Activated T-cell treated with anti-CD3 and anti-CD28 coated beads for 4 hours (primary cell): ENCODE measurements at regions not wholly inside any gene's neighbourhood (a gene's known extent, or its start where the extent isn't known, plus 50 kb on each side); places are given as distances from the start of the nearest gene placed in this dataset.
"Not testable (repeated sequence)": the region's sequence is repeated elsewhere in the genome, so short reads cannot be mapped to it uniquely, and the experiment has no call there.

ENCODE experiments used
- DNase-seq: peaks from one replicate; pipeline ENCODE4 v3.0.0-alpha.2; 2020

GRCh38 chr13:78540058-78540457, 63.3 kb downstream of the POU4F1 start:
- DNase-seq, result no peak

DNA sequence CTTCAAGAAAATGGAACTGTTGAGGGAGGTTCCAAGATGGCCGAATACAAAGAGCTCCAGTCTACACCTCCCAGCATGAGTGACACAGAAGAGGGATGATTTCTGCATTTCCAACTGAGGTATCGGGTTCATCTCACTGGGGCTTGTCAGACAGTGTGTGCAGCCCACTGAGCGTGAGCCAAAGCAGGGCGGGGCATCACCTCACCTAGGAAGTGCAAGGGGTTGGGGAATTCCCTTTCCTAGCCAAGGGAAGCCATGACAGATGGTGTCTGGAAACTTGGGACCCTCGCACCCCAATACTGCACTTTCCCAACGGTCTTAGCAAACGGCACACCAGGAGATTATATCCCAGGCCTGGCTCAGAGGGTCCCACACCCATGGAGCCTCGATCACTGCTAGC, 77.3 kb downstream of the POU4F1 start:
- not testable (repeated sequence) for DNase-seq

DNA sequence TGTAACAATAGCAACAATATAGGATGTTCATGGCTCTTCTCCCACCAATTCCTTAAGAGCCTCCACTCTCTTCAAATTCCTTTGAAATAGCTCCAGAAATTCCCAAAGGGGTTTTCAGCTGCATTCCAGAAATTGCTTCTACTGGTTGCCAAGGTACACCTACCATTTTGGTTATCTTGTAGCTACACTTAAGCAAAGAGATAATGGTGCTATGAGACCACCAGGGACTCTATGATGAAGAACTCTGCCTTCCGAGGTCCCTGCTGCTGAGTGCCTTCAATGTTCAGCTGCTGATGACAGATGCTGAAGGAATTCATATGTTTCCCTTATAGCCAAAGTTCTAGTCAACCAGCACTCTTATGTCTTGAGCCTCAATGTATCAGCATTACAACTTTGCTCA, 78.4 kb downstream of the POU4F1 start:
- no peak for DNase-seq

DNA sequence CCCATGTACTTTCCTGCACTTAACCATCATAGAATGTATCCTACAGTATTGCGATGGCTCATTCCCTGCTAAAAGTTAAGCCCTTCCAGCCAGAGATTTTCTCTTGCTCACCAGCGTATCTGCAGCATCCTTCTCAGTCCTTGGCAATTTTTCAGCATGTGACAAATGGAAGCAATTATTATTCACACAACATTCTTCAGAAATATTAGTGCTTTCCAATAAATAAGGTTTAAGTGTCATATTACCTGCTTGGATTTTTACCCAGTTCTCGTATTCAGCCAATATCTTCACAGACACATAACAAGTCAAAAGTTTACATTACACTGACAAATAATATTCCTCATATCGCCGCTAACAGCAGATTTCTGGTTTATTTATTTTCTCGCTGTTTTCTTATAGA, 82.3 kb downstream of the POU4F1 start:
- no peak for DNase-seq

DNA sequence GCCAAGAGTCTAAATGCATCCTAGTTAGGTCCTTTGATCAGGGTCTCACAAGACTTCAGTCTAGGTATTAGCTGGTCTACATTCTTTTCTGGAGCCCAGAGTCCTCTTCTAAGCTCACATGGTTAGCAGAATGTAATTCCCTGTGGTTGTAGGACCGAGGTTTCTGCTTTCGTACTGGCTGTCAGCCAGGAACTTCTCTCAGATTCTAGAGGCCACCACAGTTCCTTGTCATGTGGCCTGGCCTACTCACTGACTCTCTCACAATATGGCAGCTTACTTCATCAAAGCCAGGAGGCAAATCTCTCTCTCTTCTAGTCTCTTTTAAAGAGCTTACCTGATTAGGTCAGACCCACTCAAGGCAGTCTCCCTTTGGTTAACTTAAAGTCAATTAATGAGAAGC, 82.9 kb downstream of the POU4F1 start:
- no peak for DNase-seq

DNA sequence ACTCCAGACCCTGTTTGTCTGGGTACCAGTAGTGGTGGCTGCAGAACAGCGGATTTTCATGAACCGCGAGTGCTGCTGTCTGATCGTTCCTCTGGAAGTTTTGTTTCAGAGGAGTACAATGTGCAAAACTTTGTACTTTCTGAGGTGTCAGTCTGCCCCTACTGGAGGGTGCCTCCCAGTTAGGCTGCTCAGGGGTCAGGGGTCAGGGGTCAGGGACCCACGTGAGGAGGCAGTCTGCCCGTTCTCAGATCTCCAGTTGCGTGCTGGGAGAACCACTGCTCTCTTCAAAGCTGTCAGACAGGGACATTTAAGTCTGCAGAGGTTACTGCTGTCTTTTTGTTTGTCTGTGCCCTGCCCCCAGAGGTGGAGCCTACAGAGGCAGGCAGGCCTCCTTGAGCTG, 84.9 kb downstream of the POU4F1 start:
- not testable (repeated sequence) for DNase-seq

DNA sequence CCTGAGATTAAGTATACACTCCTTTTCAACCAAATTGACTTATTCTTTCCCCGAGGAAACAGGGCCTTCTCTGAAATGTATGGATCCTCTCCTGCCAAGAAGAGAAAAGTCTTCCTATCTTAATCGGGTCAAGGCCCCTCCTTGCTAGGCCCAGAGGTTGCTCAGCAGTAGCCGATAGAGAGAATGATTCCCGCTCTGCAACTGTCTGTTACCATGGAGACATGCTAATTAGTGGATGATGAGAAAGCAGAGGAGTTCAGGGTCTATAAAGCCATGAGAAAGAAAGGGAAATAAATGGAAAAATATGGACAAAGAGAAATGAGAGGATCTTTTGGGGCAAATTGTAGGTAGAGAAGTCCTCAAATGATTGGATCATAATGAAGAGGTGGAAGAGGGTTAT, 103.5 kb downstream of the POU4F1 start:
- no peak for DNase-seq

- DNase-seq, result no peak
Measured at GRCh38 chr13:78497702-78498355, 105.5 kb downstream of the POU4F1 start.

DNA sequence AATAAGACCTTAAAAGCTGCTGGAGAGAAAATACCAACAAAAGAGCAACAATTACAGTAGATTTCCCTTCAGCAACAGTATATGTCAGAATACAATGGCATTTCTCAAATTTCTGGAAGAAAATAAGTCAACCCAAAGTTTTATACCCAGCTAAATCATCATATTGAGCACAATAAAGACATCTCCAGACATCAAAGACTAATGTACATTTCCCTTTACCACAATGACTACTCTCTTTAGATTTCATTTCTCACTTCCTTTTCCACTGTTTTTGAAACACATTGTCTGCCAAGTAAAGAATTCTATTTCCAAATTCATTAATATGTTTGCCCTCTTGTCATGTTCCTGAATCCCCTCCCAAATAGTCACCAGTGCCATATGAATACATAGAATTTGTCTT, 111.4 kb downstream of the POU4F1 start:
- no peak for DNase-seq

- DNase-seq, result not testable (repeated sequence)
Measured at GRCh38 chr13:78490225-78490624, 113.1 kb downstream of the POU4F1 start.

DNA sequence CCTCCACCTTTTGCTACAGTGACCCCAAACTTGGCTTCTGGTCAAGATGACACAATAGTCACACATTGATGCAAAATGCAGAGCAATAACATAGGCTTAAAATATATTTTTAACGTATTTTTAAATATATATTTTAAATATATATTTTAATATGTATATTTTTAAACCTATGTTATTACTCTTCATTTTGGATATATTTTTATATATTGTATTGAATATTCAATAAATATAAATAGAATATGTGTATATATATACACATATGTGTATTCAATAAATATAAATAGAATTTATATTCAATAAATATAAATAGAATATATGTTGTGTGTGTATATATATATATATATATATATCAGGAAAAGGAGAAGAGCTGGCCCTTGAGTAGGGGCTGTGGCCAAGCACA, 115.6 kb downstream of the POU4F1 start:
- no peak for DNase-seq

DNA sequence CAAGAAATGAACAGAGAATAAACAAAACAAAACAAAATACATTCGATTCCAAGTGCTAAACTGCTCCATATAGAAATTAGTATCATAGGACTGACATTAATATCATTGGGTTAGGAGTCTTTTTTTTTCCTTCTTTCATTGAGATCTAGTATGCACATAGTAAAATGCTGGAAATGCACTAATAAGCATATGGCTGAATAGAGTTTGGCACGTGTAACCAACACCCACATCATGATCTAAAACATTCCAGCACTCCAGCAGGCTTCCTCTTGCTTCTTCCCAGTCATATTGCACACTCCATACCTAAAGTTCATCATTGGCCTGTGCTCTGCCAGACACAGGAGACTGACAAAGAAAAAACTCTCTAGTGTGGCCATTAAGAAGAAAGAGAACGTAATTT, 117.5 kb downstream of the POU4F1 start:
- DNase-seq, result no peak

DNA sequence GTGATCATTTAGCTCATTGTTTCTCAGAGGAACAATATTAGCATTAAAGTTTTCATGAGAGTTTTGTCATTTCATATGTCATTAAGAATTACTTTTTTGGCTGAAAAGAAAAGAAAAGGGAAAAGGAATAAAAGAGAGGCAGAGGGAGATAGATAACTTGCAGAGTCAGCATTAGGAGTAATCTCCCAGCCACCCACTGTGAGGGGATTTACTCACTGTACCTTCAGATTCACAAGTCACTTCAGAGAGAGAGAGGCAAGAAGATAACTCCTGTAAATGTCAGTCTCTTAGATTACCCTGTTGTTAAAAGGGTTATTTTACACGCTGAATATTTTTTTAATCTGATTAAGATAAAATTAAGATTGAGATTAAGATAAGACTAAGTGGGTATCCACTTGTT, 125.2 kb downstream of the POU4F1 start:
- no peak for DNase-seq

- DNase-seq, result no peak
Measured at GRCh38 chr13:78476910-78477309, 126.4 kb downstream of the POU4F1 start.

DNA sequence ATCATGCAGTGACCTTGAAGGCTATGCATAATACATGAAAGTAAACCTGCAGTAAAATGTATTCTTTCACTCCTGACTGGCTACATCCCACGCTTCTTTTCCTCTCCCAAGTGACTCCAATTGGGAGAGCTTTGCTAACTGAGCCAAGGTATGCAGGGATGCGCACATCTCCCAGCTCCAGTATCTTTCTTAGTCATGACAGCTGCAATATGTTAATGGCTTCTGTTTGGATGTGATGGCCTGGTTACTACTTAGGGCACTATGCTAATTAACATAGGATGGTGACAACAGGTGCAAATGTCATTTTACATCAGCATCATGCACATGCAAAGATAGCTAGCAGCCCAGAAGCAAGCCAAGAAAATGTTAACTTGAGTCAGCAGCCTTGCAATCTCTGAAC, 134.7 kb downstream of the POU4F1 start:
- DNase-seq, result no peak

DNA sequence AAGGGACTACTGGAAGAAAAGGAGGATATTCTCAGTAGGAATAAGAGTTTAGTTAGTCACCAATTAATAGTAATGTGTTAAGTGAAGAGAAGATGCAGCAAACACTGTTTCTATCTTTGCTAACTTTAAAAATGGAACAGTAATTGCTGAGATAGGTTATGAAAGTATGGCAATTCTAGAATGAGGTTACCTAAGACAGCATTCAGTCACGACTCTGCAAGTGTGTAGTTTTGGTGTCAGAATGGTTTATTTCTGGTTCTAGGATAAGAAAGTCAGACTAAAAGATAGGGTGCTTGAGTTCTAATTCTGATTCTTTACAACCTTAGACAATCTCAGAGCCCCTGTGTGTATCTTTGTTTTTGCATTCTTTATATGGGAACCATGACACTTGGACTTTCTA, 138.1 kb downstream of the POU4F1 start:
- DNase-seq, result no peak

GRCh38 chr13:78460176-78460575, 143.2 kb downstream of the POU4F1 start:
- DNase-seq, result no peak

DNA sequence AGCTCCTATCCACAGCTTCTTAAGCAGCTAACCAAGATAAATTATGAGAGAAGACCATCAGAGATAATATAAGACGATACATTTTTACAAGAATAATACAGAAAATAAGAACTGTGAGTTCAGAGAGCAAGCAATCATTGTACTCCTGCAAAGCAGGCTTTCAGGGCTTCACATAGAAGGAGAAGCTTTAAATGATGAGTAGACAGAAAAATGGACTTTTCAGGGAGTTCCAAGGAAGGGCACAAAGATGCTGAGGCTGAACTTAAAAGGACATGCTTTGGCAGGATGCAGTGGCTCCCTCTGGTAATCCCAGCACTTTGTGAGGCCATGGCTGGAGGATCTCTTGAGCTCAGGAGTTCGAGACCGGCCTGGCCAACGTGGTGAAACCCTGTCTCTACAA, 159.5 kb downstream of the POU4F1 start:
- DNase-seq, result no peak

DNA sequence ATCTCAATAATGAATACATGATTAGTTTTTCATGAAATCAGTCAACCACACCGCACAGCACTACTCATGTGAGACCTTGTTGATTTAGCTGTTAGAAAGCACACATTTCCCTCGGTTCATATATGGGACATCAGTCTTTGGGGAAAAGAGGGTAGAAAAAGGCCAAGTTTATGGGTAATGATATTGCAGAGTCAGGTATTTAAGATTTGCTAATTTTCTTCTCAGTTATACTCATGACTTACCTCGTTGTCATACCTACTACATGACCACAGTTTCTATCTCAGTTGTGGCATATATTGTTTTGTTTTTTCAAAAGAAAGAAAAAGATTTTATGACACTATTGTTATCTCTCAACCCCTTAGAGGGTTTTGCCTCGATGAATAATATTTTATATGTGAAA, 165.6 kb downstream of the POU4F1 start:
- no peak for DNase-seq

DNA sequence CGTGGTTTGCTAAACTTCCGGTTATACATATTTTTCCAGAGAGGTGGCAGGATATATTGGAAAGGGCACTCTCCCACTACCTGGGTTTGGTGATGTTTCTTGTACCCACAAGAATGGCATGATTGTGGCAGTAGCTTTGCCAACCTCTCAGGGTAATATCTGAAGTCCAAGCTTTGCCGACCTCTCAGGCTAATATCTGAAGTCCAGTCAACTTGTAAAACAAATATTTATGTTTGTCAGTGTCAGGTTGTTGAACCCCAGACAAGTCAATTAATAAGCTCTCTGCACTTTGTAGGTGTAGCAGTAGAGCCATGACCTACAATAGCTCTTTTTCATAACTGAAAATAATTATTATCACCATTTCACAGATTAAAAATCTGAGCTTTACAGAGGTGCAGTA, 167.0 kb downstream of the POU4F1 start:
- DNase-seq, result no peak

DNA sequence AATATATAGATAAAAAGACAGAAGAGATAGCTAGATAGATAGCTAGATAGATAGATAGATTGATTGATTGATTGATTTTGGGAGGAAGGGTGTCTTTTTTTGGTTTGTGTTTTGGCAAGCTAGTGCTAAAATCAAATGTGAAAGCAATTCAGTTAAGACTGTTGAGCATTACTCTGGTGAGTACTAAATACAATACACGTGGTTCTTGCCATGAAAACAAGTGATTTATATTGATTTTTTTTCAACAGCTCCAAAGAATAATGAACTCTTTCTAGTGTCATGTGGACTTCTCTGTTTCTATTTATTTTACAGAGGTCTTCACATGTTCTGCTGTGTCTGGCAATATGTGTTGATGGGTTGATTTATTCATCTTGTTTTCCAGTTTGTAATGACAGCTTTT, 172.0 kb downstream of the POU4F1 start:
- no peak for DNase-seq

DNA sequence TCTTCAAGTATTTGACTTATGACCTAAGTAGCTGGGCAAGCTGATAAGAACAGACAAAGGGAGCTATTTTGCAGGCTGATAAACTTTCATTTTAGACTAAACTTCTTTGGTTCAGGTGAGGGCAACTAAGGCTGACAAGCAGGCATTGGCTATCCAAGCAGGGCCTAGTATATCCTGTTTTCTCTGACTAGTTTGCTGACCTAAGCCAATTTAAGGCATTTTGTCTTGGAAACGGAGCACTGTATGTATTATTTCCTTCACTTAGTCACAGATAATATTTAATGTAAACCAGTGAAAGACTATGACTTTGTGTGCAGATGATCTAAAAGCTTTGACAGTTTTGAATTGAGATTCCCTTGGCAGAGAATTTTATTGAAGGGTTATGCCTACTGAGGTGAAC, 172.5 kb downstream of the POU4F1 start:
- no peak for DNase-seq

- DNase-seq, result no peak
Measured at GRCh38 chr13:78430166-78430791, 173.1 kb downstream of the POU4F1 start.

DNA sequence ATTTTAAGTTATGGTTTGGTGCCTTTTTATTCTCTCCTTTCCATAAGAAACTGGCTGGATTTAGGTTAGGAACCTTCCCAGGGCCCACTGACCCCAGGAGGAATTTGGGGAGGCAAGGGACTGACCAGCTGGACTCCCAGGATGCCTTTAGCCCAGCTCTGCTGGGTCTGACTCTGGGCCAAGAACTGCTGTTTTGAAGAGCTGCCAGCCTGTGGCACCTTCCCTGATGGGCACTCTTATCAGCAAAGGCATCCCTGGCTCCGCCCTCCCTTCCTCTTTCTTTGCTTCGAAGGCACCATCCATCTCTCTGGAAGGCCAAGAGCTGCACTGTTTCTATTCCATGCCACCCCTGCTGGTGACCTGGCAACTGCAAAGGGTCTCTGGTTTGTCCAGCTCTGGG, 174.7 kb downstream of the POU4F1 start:
- DNase-seq, result no peak

DNA sequence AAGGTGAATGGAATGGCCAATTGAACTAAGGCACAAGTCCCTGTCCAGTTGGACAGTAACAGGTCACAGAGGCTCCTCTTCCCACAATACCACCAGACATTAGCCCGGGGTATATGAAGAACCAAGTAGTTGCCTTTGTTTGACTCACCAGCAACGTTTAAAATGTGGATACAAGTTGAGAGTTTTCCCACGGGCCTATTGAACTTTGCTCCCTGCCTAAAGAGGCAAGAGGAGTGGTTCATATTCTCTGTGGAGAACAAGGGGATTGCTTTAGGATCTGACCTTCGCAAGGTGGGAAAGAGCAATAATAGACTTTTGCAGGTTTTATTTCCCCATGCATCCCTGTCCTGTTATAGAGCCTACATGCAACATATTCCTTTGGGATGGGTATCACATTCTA, 177.2 kb downstream of the POU4F1 start:
- no peak for DNase-seq
